ENCODE measurements at regions not wholly inside any gene's neighbourhood (a gene's known extent, or its start where the extent isn't known, plus 50 kb on each side); places are given as distances from the start of the nearest gene placed in this dataset.

DNA sequence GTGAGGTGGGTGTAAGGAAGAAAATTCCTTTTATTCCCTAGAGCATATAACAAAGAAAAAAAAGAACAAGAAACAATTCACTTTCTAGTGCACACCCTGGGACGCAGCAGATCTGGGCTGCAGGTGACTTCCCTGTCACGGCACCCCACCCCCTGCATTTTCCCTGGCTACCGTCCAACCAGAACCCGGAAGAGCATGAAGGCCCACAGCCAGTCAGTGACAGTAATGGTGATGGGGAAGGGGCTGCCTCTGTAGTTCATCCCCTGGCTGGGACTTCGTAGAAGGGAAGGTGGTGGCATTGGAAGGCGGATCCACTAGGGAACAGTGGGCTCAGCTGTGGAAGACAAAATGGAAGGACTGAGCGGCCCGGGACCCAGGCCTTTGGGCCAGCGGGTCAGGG, 236.7 kb downstream of the BUB3 start:
- no peak for TF ChIP-seq GATA3 (IDR thresholded peaks at IDR 0.05; ENCODE audit: low read depth, low read length)
- TF ChIP-seq GATA2 (IDR thresholded peaks at IDR 0.05; ENCODE audit: low read depth, low read length): no peak
